IMR-90 (cell line): ENCODE measurements at regions not wholly inside any gene's neighbourhood (a gene's known extent, or its start where the extent isn't known, plus 50 kb on each side); places are given as distances from the start of the nearest gene placed in this dataset.

Source experiments
- ATAC-seq: fragments of 200-7000 bp; cut with Tn5 transposase; 2 replicates; pipeline ENCODE4 v1.9.1; 2020; ENCODE audit warnings: low read depth, mild to moderate bottlenecking, moderate library complexity
- BruUV-seq: library from RNA; stranded (reverse); fragments of 400-500 nt; replicated peaks from 2 replicates; lab custom pipeline; 2021; lab: Mats Ljungman, UMichigan
- CTCF ChIA-PET: fragments of 300-600 bp; formaldehyde crosslinking; extraction: SDS; loops from one replicate; lab custom pipeline; 2021; ENCODE audit warnings: antibody characterized with exemption; lab: Yijun Ruan, JAX
- POLR2A ChIA-PET: fragments of 300-600 bp; sonication (Branson Sonifier 250); formaldehyde crosslinking; loops from one replicate; lab custom pipeline; 2022; ENCODE audit warnings: antibody characterized with exemption; ENCODE audit not compliant: unreplicated experiment; lab: Charles Lee
- DNase-seq: peaks from one replicate; pipeline ENCODE4 v3.0.0; 2013
- H2AFZ ChIP-seq: replicated peaks from 2 replicates; pipeline ENCODE3; 2013; ENCODE audit warnings: low read length, mild to moderate bottlenecking; ENCODE audit not compliant: poor library complexity
- H2AK5ac ChIP-seq: 2 replicates; pipeline ENCODE4 v1.6.1; 2013; ENCODE audit warnings: low read depth, low read length, inconsistent platforms
- H2AK9ac ChIP-seq: replicated peaks from 2 replicates; pipeline ENCODE3; 2013; ENCODE audit warnings: mild to moderate bottlenecking, low read depth, low read length, moderate library complexity; ENCODE audit not compliant: poor library complexity
- H2BK120ac ChIP-seq: 2 replicates; pipeline ENCODE4 v1.6.1; 2013; ENCODE audit warnings: low read depth, low read length, inconsistent platforms
- H2BK15ac ChIP-seq: 3 replicates; pipeline ENCODE4 v1.6.1; 2013; ENCODE audit warnings: low read depth, low read length, inconsistent platforms
- H2BK20ac ChIP-seq: 2 replicates; pipeline ENCODE4 v1.6.1; 2013; ENCODE audit warnings: low read depth, mild to moderate bottlenecking, inconsistent platforms, low read length, moderate library complexity
- H2BK5ac ChIP-seq: 2 replicates; pipeline ENCODE4 v1.6.1; 2013; ENCODE audit warnings: mild to moderate bottlenecking, low read depth, low read length, inconsistent platforms; ENCODE audit not compliant: poor library complexity, severe bottlenecking
- H3K14ac ChIP-seq: replicated peaks from 2 replicates; pipeline ENCODE4 v1.6.1; 2013; ENCODE audit warnings: low read depth, low read length, inconsistent platforms
- H3K18ac ChIP-seq: 2 replicates; pipeline ENCODE4 v1.6.1; 2013; ENCODE audit warnings: low read depth, low read length, control low read depth
- H3K23ac ChIP-seq: 2 replicates; pipeline ENCODE4 v1.6.1; 2013; ENCODE audit warnings: low read depth, low read length, inconsistent platforms
- H3K27ac ChIP-seq: 2 replicates; pipeline ENCODE4 v1.5.1; 2013; ENCODE audit warnings: mild to moderate bottlenecking, control low read depth, low read length; ENCODE audit not compliant: insufficient read depth
- H3K27me3 ChIP-seq: 2 replicates; pipeline ENCODE4 v1.6.1; 2013; ENCODE audit warnings: low read length; ENCODE audit not compliant: control insufficient read depth, insufficient read depth
- H3K36me3 ChIP-seq: 2 replicates; pipeline ENCODE4 v1.6.1; 2013; ENCODE audit warnings: low read length, mixed read lengths; ENCODE audit not compliant: control insufficient read depth, insufficient read depth
- H3K4ac ChIP-seq: 2 replicates; pipeline ENCODE4 v1.6.1; 2013; ENCODE audit warnings: low read depth, low read length, inconsistent platforms
- H3K4me1 ChIP-seq: 2 replicates; pipeline ENCODE4 v1.6.1; 2013; ENCODE audit warnings: low read length, mixed read lengths; ENCODE audit not compliant: control insufficient read depth, insufficient read depth
- H3K4me2 ChIP-seq: 2 replicates; pipeline ENCODE4 v1.6.1; 2013; ENCODE audit warnings: low read depth, mild to moderate bottlenecking, control low read depth, low read length, moderate library complexity
- H3K4me3 ChIP-seq: 2 replicates; pipeline ENCODE4 v1.5.1; 2013; ENCODE audit warnings: low read depth, mild to moderate bottlenecking, control low read depth, low read length, moderate library complexity; ENCODE audit not compliant: insufficient read depth
- H3K56ac ChIP-seq: 2 replicates; pipeline ENCODE4 v1.6.1; 2013; ENCODE audit warnings: low read length, inconsistent platforms; ENCODE audit not compliant: insufficient read depth; ENCODE audit errors: extremely low read depth
- H3K79me1 ChIP-seq, 2 experiments: 2 replicates each; pipeline ENCODE4 v1.6.1; 2013; ENCODE audit warnings: low read length in 2 of 2, inconsistent platforms in 1 of 2, low read depth in 1 of 2
- H3K9ac ChIP-seq: 2 replicates; pipeline ENCODE4 v1.6.1; 2013; ENCODE audit warnings: low read depth, low read length, control low read depth
- H3K9me1 ChIP-seq: 2 replicates; pipeline ENCODE4 v1.6.1; 2013; ENCODE audit warnings: low read length, inconsistent platforms; ENCODE audit not compliant: insufficient read depth
- H3K9me3 ChIP-seq: 2 replicates; pipeline ENCODE4 v1.6.1; 2013; ENCODE audit warnings: low read length; ENCODE audit not compliant: control insufficient read depth, insufficient read depth
- H4K20me1 ChIP-seq: 2 replicates; pipeline ENCODE4 v1.6.1; 2013; ENCODE audit warnings: low read length, inconsistent platforms; ENCODE audit not compliant: insufficient read depth
- H4K5ac ChIP-seq: 2 replicates; pipeline ENCODE4 v1.6.1; 2013; ENCODE audit warnings: mild to moderate bottlenecking, low read depth, low read length, control low read depth
- H4K8ac ChIP-seq, 2 experiments: 2 replicates each; pipeline ENCODE4 v1.6.1; 2013; ENCODE audit warnings: low read depth in 2 of 2, low read length in 2 of 2, control low read depth in 1 of 2, inconsistent platforms in 1 of 2
- H4K91ac ChIP-seq: 2 replicates; pipeline ENCODE4 v1.6.1; 2013; ENCODE audit warnings: low read depth, low read length, inconsistent platforms; ENCODE audit not compliant: insufficient read depth
- BHLHE40 ChIP-seq: fragments of 150-350 bp; IDR thresholded peaks from 2 replicates; pipeline ENCODE4 v1.6.1; 2016; ENCODE audit warnings: mild to moderate bottlenecking, low read depth, low read length
- CEBPB ChIP-seq: IDR thresholded peaks from 2 replicates; pipeline ENCODE4 v1.6.1; 2012; ENCODE audit warnings: low read depth, low read length, improper control_type of control experiment
- CHD1 ChIP-seq: IDR thresholded peaks from 2 replicates; pipeline ENCODE4 v1.6.1; 2012; ENCODE audit warnings: low read depth, low read length, improper control_type of control experiment
- CTCF ChIP-seq: conservative IDR thresholded peaks from 2 replicates; pipeline ENCODE4 v1.5.1; 2012; ENCODE audit warnings: mild to moderate bottlenecking, low read depth, low read length, improper control_type of control experiment
- ELK1 ChIP-seq: fragments of 150-350 bp; IDR thresholded peaks from 2 replicates; pipeline ENCODE4 v1.6.1; 2016; ENCODE audit warnings: low read depth, mild to moderate bottlenecking, low read length, moderate library complexity, borderline replicate concordance
- FOS ChIP-seq: fragments of 150-350 bp; IDR thresholded peaks from 2 replicates; pipeline ENCODE4 v1.6.1; 2016; ENCODE audit warnings: low read depth, low read length
- MAZ ChIP-seq: IDR thresholded peaks from 2 replicates; pipeline ENCODE4 v1.6.1; 2012; ENCODE audit warnings: low read depth, mild to moderate bottlenecking, low read length, improper control_type of control experiment, moderate library complexity, borderline replicate concordance
- MXI1 ChIP-seq: IDR thresholded peaks from 2 replicates; pipeline ENCODE4 v1.6.1; 2012; ENCODE audit warnings: low read depth, mild to moderate bottlenecking, low read length, moderate library complexity, borderline replicate concordance
- NFE2L2 ChIP-seq: fragments of 150-350 bp; IDR thresholded peaks from 2 replicates; pipeline ENCODE4 v1.6.1; 2016; ENCODE audit warnings: low read depth, mild to moderate bottlenecking, low read length
- POLR2A ChIP-seq: IDR thresholded peaks from 2 replicates; pipeline ENCODE4 v1.6.1; 2012; ENCODE audit warnings: mild to moderate bottlenecking, low read depth, low read length
- RAD21 ChIP-seq: IDR thresholded peaks from 2 replicates; pipeline ENCODE4 v1.6.1; 2012; ENCODE audit warnings: low read length, improper control_type of control experiment
- RCOR1 ChIP-seq: IDR thresholded peaks from 2 replicates; pipeline ENCODE4 v1.6.1; 2012; ENCODE audit warnings: mild to moderate bottlenecking, low read length, improper control_type of control experiment; ENCODE audit not compliant: insufficient replicate concordance
- RFX5 ChIP-seq: IDR thresholded peaks from 2 replicates; pipeline ENCODE4 v1.8.0; 2012; ENCODE audit warnings: low read depth, mild to moderate bottlenecking, low read length, moderate library complexity
- SMC3 ChIP-seq: fragments of 150-350 bp; IDR thresholded peaks from 2 replicates; pipeline ENCODE4 v1.6.1; 2016; ENCODE audit warnings: low read depth, mild to moderate bottlenecking, antibody characterized with exemption, low read length, moderate library complexity
- USF2 ChIP-seq: fragments of 150-350 bp; IDR thresholded peaks from 2 replicates; pipeline ENCODE4 v1.6.1; 2017; ENCODE audit warnings: mild to moderate bottlenecking, antibody characterized with exemption, low read length, low read depth
- WGBS, 2 experiments: methylation state at CpG; one replicate each; pipeline versions ENCODE4 v1.1.5 to v1.1.7; 2013; ENCODE audit warnings: missing lambda C conversion rate in 2 of 2; ENCODE audit not compliant: insufficient read length in 1 of 2; ENCODE audit errors: extremely low coverage in 2 of 2; 5-methylcytosine and 5-hydroxymethylcytosine counted together
- dilution Hi-C: fragments of 300-500 bp; cut with HindIII; formaldehyde crosslinking; loops from one replicate; pipeline ENCODE4 v1.14.3; 2018; ENCODE audit warnings: low sequenced_read_pairs; ENCODE audit not compliant: unreplicated experiment
- in situ Hi-C: fragments of 300-500 bp; cut with MboI; formaldehyde crosslinking; loops from 3 replicates; pipeline ENCODE4 v1.14.3; 2019; ENCODE audit warnings: low sequenced_read_pairs, inconsistent platforms, mixed read lengths
- intact Hi-C: fragments of 100-400 bp; cut with micrococcal nuclease; formaldehyde crosslinking; loops from 2 replicates; pipeline ENCODE4 v1.10.0; 2022

- Histone ChIP-seq H3K9me3 (no peaks in the 10 kb centered on the region), H3K4me1 (no peaks in the 10 kb centered on the region), H3K4ac (no peak overlapping the region), H2AFZ (no peak overlapping the region), H2BK5ac (no peak overlapping the region), H2BK120ac (no peak overlapping the region), H3K56ac (no peak overlapping the region), H3K4me2 (no peak overlapping the region), H3K23ac (no peak overlapping the region), H4K20me1 (no peaks in the 10 kb centered on the region), H3K36me3 (no peaks in the 10 kb centered on the region), H3K18ac (no peak overlapping the region), H3K27me3 (no peaks in the 10 kb centered on the region), H3K27ac (no peak overlapping the region), H4K8ac (no peak overlapping the region), H3K9ac (no peak overlapping the region), H2BK20ac (no peak overlapping the region), H3K14ac (no peak overlapping the region), H2AK9ac (no peak overlapping the region), H4K5ac (no peak overlapping the region), H2BK15ac (no peak overlapping the region), H4K91ac (no peak overlapping the region), H3K4me3 (no peak overlapping the region), H3K9me1 (no peaks in the 10 kb centered on the region), H2AK5ac (no peak overlapping the region), H3K79me1 (no peaks in the 10 kb centered on the region)
- CTCF ChIA-PET: no interaction called here
- no peak for DNase-seq
- BruUV-seq: no TSS peak
- POLR2A ChIA-PET: no interaction called here
- intact Hi-C loops (no loop called here), in situ Hi-C loops (no loop called here), dilution Hi-C loops (no loop called here)
- TF ChIP-seq CEBPB: no peak
- no peak for TF ChIP-seq FOS
- TF ChIP-seq RAD21: no peak
- no peak for TF ChIP-seq USF2
- no peak for TF ChIP-seq NFE2L2
- TF ChIP-seq CHD1: no peak
- TF ChIP-seq BHLHE40: no peak
- no peak for TF ChIP-seq MXI1
- TF ChIP-seq POLR2A: no peak
- no peak for TF ChIP-seq CTCF
- TF ChIP-seq MAZ: no peak
- no peak for TF ChIP-seq SMC3
- TF ChIP-seq RCOR1: no peak
- TF ChIP-seq RFX5: no peak
- TF ChIP-seq ELK1: no peak
- ATAC-seq: no peak
- WGBS, 2 experiments: 16% methylated on average over 4 of the region's 7 CpGs; no CpG with 5 or more reads in 1 of the 2 experiments
Measured at GRCh38 chr2:163119966-163120365, 281.4 kb upstream of the KCNH7 start.
